AG09309 (cell line): ENCODE measurements at regions not wholly inside any gene's neighbourhood (a gene's known extent, or its start where the extent isn't known, plus 50 kb on each side); places are given as distances from the start of the nearest gene placed in this dataset.

ENCODE experiments used
- DNase-seq: peaks from one replicate; pipeline ENCODE4 v3.0.0-alpha.2; 2010; ENCODE audit warnings: low read depth
- H3K4me3 ChIP-seq: 2 replicates; pipeline ENCODE4 v1.5.1; 2011; ENCODE audit warnings: mild to moderate bottlenecking, low read depth, low read length, moderate library complexity; ENCODE audit not compliant: control insufficient read depth
- CTCF ChIP-seq: IDR thresholded peaks from 2 replicates; pipeline ENCODE4 v1.5.1; 2011; ENCODE audit warnings: mild to moderate bottlenecking, low read depth, low read length, inconsistent platforms; ENCODE audit not compliant: insufficient read depth, control insufficient read depth; ENCODE audit errors: missing control alignments

GRCh38 chr13:67867206-67867605, 637.1 kb upstream of the PCDH9 start:
- no peak for DNase-seq
- TF ChIP-seq CTCF, result no peak

GRCh38 chr13:67860315-67860714, 630.2 kb upstream of the PCDH9 start:
- DNase-seq, result no peak
- H3K4me3 ChIP-seq, result no peak overlapping the region
- no peak for TF ChIP-seq CTCF

More at GRCh38 chr13:67867206-67867605, 637.1 kb upstream of the PCDH9 start:
- H3K4me3 ChIP-seq, result no peak overlapping the region

DNA sequence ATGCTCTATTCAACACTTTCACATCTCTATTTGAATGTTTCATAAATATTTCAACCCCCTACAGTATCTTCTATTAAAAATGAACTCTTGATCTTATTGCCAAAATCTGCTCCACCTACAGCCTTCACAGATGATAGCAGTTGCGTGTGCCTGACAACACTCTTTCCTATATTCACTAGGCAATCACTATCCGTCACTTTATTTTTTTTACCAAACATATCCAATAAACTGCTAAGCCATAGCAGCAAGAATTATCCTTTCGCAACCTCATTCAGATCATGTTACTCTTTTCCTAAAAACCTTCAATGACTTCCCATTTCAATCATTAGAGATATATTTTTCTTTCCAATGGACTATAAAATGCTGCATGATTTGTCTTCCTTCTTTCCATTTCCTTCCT, 629.8 kb upstream of the PCDH9 start:
- no peak for DNase-seq
- H3K4me3 ChIP-seq, result no peak overlapping the region
- no peak for TF ChIP-seq CTCF

DNA sequence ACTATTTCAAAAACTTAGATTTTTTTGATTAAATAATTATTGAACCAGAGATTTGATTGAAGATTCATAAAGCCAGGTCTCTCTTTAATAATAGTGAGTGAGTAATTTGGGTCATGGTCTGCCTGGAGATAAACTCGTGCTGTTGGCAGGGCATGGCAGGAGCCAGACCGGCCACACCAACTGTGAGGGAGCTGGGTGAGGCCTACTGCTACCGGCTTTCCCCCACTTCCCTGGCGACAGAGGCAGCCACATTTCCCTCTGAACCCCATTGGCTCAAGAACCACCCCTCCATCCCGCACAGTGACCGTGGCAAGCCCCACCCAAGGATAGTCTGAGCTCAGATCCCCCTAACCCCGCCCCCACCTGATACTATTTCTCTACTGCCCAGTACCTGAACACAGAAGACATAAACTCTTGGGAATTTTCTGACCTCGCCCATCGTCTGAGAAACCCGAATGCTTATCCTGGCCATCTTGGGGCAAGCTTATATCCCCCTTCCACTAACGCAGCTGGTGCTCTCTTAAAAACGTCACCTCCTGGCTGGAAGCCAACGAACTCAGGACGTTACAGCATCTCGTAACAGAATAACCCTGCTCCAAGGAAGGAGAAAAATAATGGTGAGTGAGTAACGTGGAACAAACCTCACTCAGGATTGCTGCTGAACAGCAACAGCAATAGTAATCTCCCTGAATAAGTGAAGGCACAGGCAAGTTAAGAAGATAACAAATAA, 627.6 kb upstream of the PCDH9 start:
- DNase-seq, result no peak
- no peak for TF ChIP-seq CTCF
- H3K4me3 ChIP-seq, result no peak overlapping the region

DNA sequence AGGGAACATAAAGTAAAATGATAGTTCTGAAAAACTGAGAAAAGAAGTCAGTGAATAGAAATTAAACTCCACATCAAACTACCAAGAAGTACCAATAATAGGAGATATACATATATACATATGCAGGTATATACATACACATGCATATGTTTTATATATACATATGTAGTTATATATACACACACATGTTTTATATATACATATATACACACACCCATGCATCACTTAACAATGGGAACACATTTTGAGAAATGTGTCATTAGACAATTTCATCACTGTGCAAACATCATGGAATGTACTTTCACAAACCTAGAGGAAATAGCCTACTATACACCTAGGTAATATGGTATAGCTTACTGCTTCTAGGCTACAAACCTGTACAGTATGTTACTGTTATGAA, 626.8 kb upstream of the PCDH9 start:
- TF ChIP-seq CTCF, result no peak
- DNase-seq, result no peak
- no peak overlapping the region for H3K4me3 ChIP-seq

- no peak for DNase-seq
- H3K4me3 ChIP-seq, result no peak overlapping the region
Observed at GRCh38 chr13:67855741-67856238, 625.7 kb upstream of the PCDH9 start.

More at GRCh38 chr13:67855741-67856238, 625.7 kb upstream of the PCDH9 start:
- TF ChIP-seq CTCF, result no peak
